ENCODE measurements at regions not wholly inside any gene's neighbourhood (a gene's known extent, or its start where the extent isn't known, plus 50 kb on each side); places are given as distances from the start of the nearest gene placed in this dataset.

DNA sequence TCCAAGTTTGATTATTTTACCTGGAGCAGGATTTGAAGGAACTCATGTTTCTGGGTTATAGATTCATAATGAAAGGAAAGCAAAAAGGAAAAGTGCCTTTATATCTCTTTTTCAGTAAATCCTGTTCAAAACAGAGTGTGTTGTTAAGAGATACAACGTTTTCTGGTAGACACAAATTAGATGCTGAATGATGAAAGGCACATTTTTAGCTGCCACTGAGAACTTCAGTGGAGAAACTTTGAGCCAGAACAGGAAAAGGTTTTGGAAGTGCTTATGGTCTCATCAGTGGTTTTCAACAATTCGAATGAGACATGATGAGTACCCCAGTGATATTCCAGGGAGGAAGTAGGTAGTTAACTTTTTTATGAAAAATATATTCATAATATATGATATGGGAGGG is 338.0 kb upstream of the C1orf87 start:
- TF ChIP-seq, protein P1, sequence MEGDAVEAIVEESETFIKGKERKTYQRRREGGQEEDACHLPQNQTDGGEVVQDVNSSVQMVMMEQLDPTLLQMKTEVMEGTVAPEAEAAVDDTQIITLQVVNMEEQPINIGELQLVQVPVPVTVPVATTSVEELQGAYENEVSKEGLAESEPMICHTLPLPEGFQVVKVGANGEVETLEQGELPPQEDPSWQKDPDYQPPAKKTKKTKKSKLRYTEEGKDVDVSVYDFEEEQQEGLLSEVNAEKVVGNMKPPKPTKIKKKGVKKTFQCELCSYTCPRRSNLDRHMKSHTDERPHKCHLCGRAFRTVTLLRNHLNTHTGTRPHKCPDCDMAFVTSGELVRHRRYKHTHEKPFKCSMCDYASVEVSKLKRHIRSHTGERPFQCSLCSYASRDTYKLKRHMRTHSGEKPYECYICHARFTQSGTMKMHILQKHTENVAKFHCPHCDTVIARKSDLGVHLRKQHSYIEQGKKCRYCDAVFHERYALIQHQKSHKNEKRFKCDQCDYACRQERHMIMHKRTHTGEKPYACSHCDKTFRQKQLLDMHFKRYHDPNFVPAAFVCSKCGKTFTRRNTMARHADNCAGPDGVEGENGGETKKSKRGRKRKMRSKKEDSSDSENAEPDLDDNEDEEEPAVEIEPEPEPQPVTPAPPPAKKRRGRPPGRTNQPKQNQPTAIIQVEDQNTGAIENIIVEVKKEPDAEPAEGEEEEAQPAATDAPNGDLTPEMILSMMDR (IDR thresholded peaks at IDR 0.05; ENCODE audit: low read depth, low read length) = no peak
- no peak overlapping the region for H3K4me3 ChIP-seq (ENCODE audit: low read depth, low read length)

DNA sequence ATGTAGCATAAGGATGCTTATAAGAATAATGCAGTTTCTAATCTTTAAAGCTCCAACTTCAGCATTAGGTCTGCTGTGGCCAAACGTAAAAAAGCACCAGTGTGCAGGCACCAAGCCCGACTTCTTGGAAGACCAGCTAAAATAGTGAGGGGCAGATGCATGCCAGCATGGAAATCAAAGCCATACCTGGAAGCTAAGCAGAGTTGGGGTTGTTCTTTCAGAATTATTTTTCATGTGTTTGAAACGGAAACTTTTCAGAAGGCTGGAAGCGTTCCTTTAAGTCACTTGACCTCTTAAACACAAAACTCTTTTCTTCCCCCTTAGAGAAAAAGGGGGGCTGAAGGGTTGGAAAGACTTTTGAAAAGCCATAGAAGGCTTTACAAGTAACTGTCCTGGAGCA is 329.2 kb upstream of the C1orf87 start:
- no peak overlapping the region for H3K4me3 ChIP-seq (ENCODE audit: low read depth, low read length)
- TF ChIP-seq, protein P1 (IDR thresholded peaks at IDR 0.05; ENCODE audit: low read depth, low read length) = no peak

DNA sequence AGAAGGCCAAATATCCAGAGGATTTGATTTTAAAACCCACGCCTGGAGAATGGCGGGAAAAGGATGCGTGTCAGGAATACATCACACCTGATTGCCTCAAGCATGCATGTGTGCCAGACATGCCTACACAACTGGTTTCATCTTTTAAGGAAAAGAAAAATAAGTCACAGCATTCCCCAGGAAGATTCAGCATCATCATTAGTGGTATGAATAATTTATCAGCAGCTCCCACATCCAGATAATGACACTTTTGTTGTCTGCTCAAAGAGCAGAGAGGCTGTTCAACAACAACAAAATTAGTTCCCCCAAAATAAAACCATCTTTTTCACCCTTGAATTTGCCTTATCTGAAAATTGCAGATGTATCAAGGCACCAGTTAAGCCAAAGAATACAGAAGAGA is 328.6 kb upstream of the C1orf87 start:
- TF ChIP-seq, protein P1 (IDR thresholded peaks at IDR 0.05; ENCODE audit: low read depth, low read length) = no peak
- H3K4me3 ChIP-seq (ENCODE audit: low read depth, low read length) = no peak overlapping the region

DNA sequence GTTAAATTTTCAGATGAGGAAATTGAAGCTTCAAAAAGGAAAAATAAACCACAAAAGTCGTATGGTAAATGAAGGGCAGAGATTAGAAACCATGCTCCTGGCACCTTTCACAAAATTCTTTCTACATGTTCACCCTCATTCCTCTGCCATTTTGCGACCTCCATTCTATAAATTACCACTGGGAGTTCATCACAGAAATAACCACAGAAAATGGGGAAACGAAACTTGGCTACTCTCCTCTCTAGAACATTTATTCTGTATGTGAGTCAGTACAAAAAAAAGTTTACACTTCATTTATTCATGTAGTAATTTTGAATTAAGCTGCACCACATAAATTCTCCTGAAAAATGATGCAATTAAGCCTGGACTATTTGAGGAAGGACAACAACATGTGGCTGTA is 320.9 kb upstream of the C1orf87 start:
- TF ChIP-seq, protein P1 (IDR thresholded peaks at IDR 0.05; ENCODE audit: low read depth, low read length) = no peak
- H3K4me3 ChIP-seq (ENCODE audit: low read depth, low read length) = no peak overlapping the region

DNA sequence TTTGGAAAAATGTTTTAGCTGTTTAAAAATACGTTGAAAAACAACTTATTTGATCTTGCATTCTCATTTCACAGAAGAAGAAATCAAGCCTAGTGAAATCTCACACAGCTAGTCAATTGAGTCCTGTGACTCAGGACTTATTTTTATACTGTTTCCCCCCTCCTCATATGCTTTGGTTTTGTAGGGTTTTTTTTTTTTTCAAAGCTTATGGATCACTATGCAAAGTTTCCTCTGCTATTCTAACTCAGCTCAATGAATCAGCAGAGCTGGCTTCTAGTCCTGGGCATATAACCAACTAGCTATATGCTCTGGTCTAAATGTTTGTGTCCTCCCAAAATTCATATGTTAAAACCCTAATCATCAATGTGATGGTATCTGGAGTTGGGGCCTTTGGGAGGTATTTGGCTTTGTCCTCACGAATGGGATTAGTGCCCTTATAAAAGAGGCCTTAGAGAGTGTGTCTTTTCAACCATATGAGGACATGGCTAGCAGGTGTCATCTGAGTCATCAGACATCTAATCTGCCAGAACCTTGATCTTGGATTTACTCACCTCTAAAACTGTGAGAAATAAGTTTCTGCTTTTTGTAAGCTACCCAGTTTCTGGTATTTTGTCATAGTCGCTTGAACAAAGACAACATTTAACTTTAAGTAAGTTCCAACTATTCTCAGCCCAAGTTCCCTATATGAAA is 317.2 kb upstream of the C1orf87 start:
- TF ChIP-seq, protein P1 (IDR thresholded peaks at IDR 0.05; ENCODE audit: low read depth, low read length) = no peak
- no peak overlapping the region for H3K4me3 ChIP-seq (ENCODE audit: low read depth, low read length)

DNA sequence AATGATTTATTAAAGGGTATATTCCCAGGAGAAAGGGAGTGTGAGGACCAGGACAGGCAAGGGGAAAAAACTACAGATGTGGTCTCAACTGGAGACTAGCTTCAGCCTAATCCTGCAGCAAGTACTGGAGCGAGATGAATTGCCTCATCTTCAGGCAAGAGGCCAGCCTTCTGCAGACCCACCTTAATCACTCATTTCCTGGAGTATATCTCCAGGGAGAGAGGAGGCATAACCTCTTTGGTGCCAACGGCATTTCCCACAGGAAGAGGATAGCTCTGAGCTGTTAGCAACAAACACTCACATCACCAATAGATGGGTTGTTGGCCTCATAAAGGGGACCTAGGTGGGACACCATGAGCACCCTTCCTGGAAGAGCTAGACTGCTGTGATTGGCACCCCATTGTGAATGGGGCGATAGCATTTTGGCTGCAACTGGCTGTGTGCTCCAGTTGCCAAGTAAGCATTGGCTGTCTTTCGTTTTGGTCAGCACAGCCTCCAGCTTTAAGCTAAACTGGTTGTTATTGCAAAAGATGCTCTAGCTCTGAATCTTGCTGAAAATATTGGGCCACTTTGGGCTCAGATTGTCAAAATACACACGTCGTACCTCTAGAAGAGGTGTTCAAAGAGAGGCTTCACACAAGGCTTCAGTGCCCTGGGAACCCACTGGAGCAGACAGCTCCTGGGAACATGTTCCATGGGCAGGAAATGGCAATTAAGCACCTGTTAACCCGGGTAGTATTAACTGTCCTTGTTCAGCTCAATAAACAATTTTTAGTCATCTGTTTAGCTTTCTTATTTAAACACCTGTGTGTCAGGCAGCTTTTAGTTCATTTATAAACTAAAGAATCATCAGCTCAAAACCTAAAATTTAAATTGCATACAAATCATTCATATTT is 314.8 kb upstream of the C1orf87 start:
- no peak overlapping the region for H3K4me3 ChIP-seq (ENCODE audit: low read depth, low read length)
- TF ChIP-seq, protein P1 (IDR thresholded peaks at IDR 0.05; ENCODE audit: low read depth, low read length) = no peak

DNA sequence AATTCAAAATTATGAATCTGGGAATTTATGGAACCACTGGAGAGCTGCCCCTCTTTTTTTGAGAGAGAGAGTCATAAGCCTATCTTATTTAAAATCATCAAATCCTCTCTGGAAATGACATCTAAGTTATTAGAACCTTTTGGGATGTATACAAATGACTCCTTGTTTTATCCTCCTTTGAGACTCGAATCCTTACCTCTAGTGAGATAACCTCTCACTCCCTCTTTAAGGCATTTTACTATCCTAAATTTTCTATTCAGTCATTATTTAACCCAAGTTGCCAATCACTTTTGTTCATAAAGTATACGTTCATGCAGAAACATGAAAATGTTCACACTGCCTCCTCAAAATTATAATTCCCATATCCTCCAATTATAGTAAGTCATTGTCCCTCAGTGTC is 313.6 kb upstream of the C1orf87 start:
- TF ChIP-seq, protein P1 (IDR thresholded peaks at IDR 0.05; ENCODE audit: low read depth, low read length) = no peak
- H3K4me3 ChIP-seq (ENCODE audit: low read depth, low read length) = no peak overlapping the region
